ENCODE measurements at regions not wholly inside any gene's neighbourhood (a gene's known extent, or its start where the extent isn't known, plus 50 kb on each side); places are given as distances from the start of the nearest gene placed in this dataset.

DNA sequence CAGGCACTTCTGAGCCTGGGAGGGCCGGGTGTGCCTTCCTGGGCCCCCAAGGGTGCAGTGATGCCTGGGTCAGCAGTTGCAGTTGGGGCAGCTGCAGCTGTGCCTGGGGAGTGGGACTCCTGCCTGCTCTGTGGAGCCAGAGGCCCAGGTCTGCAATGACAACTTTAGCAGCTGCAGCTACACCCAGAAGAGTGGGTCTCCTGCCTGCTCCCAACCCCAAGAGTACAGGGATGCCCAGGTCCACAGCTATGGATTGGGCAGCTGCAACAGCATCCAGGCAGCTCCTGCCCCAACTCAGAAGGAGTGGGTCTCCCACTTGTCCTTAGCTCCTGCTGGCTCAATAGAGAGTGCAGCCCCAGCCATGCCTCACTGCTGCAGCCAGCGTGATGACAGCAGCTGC is 73.0 kb upstream of the ST3GAL5 start:
- POLR2A ChIA-PET: no interaction called here
- Mint-ChIP-seq H3K27me3 (ENCODE audit: insufficient read depth, unreplicated experiment) (peaks cover 3% of the 10 kb centered on the region), H3K9me3 (ENCODE audit: unreplicated experiment) (peaks cover 23% of the 10 kb centered on the region), H3K4me1 (ENCODE audit: low read depth, unreplicated experiment) (no peaks in the 10 kb centered on the region), H3K4me3 (ENCODE audit: unreplicated experiment) (no peak overlapping the region), H3K36me3 (ENCODE audit: insufficient read depth, unreplicated experiment) (no peaks in the 10 kb centered on the region), H3K27ac (ENCODE audit: unreplicated experiment) (no peak overlapping the region)
- no TSS peak for BruUV-seq (replicated peaks)
- CTCF ChIA-PET: no interaction called here
- intact Hi-C loops (cut with micrococcal nuclease; ENCODE audit: unreplicated experiment): no loop called here
- no peaks in the 10 kb centered on the region for H3K36me3 ChIP-seq (ENCODE audit: control insufficient read depth, insufficient read depth, low read length)
- no peaks in the 10 kb centered on the region for H3K27me3 ChIP-seq (replicated peaks; ENCODE audit: control insufficient read depth, insufficient read depth, low read length)
- no peaks in the 10 kb centered on the region for H3K4me1 ChIP-seq
- DNase-seq: no peak
- H3K4me3 ChIP-seq (ENCODE audit: low read depth, low read length): no peak overlapping the region
- TF ChIP-seq, protein P1, sequence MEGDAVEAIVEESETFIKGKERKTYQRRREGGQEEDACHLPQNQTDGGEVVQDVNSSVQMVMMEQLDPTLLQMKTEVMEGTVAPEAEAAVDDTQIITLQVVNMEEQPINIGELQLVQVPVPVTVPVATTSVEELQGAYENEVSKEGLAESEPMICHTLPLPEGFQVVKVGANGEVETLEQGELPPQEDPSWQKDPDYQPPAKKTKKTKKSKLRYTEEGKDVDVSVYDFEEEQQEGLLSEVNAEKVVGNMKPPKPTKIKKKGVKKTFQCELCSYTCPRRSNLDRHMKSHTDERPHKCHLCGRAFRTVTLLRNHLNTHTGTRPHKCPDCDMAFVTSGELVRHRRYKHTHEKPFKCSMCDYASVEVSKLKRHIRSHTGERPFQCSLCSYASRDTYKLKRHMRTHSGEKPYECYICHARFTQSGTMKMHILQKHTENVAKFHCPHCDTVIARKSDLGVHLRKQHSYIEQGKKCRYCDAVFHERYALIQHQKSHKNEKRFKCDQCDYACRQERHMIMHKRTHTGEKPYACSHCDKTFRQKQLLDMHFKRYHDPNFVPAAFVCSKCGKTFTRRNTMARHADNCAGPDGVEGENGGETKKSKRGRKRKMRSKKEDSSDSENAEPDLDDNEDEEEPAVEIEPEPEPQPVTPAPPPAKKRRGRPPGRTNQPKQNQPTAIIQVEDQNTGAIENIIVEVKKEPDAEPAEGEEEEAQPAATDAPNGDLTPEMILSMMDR (IDR thresholded peaks at IDR 0.05; ENCODE audit: insufficient read depth in 1 of 2, low read depth in 1 of 2, low read length in 1 of 2, severe bottlenecking in 1 of 2, unreplicated experiment in 1 of 2): no peak
- H3K9me3 ChIP-seq: peaks cover 27% of the 10 kb centered on the region

DNA sequence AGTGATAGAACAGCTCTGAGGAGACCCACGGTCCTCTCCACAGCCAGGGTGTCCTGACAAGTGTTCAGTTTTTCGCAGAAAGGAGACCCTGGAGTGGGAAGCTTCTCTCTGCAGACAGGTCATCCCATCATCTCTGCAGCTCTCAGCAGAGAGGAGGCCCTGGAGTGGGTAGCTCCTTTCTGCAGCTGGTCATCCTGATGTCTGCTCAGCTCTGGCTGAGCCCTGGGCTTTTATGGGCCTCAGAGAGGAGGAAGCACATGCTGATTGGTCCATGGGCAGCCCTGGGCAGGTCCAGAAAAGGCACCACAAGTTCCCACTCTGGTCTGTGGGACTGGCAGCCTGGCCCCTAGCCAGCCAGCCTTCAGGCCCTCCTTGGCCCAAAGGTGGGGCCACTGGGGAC is 72.3 kb upstream of the ST3GAL5 start:
- BruUV-seq (replicated peaks): no TSS peak
- H3K27me3 ChIP-seq (replicated peaks; ENCODE audit: control insufficient read depth, insufficient read depth, low read length): no peaks in the 10 kb centered on the region
- CTCF ChIA-PET: no interaction called here
- H3K4me3 ChIP-seq (ENCODE audit: low read depth, low read length): no peak overlapping the region
- Mint-ChIP-seq H3K27me3 (ENCODE audit: insufficient read depth, unreplicated experiment) (peaks cover 3% of the 10 kb centered on the region), H3K4me3 (ENCODE audit: unreplicated experiment) (no peak overlapping the region), H3K4me1 (ENCODE audit: low read depth, unreplicated experiment) (no peaks in the 10 kb centered on the region), H3K9me3 (ENCODE audit: unreplicated experiment) (peaks cover 23% of the 10 kb centered on the region), H3K36me3 (ENCODE audit: insufficient read depth, unreplicated experiment) (no peaks in the 10 kb centered on the region), H3K27ac (ENCODE audit: unreplicated experiment) (no peak overlapping the region)
- TF ChIP-seq, protein P1 (IDR thresholded peaks at IDR 0.05; ENCODE audit: insufficient read depth in 1 of 2, low read depth in 1 of 2, low read length in 1 of 2, severe bottlenecking in 1 of 2, unreplicated experiment in 1 of 2): no peak
- intact Hi-C loops (cut with micrococcal nuclease; ENCODE audit: unreplicated experiment): no loop called here
- peaks cover 27% of the 10 kb centered on the region for H3K9me3 ChIP-seq
- POLR2A ChIA-PET: no interaction called here
- no peaks in the 10 kb centered on the region for H3K4me1 ChIP-seq
- H3K36me3 ChIP-seq (ENCODE audit: control insufficient read depth, insufficient read depth, low read length): no peaks in the 10 kb centered on the region
- DNase-seq: no peak

DNA sequence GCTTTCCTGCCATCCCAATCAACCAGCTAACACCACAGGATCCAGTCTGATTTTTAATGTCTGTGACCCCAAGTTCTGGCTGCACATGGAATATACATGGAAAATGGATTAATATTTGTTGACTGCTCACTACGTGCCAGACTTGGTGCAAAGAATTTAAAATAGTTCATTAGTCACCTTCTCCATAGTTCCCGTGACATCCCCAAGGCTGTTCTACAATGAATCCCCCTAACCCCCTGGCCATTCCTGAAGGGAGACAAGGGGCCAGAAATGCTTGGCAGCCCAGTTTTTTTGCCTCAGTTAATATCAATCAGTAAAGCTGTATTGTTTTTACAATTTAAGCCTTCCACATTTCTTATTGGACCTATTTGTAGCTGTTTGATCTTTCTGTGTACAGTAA is 71.0 kb upstream of the ST3GAL5 start:
- Mint-ChIP-seq H3K36me3 (ENCODE audit: insufficient read depth, unreplicated experiment) (no peaks in the 10 kb centered on the region), H3K9me3 (ENCODE audit: unreplicated experiment) (peaks cover 18% of the 10 kb centered on the region), H3K4me3 (ENCODE audit: unreplicated experiment) (no peak overlapping the region), H3K27ac (ENCODE audit: unreplicated experiment) (no peak overlapping the region), H3K27me3 (ENCODE audit: insufficient read depth, unreplicated experiment) (no peaks in the 10 kb centered on the region), H3K4me1 (ENCODE audit: low read depth, unreplicated experiment) (peaks cover 4% of the 10 kb centered on the region)
- Histone ChIP-seq H3K27me3 (replicated peaks; ENCODE audit: control insufficient read depth, insufficient read depth, low read length) (no peaks in the 10 kb centered on the region), H3K9me3 (peaks cover 24% of the 10 kb centered on the region), H3K36me3 (ENCODE audit: control insufficient read depth, insufficient read depth, low read length) (no peaks in the 10 kb centered on the region), H3K4me1 (peaks cover 3% of the 10 kb centered on the region), H3K4me3 (ENCODE audit: low read depth, low read length) (no peak overlapping the region)
- no TSS peak for BruUV-seq (replicated peaks)
- DNase-seq: no peak
- TF ChIP-seq, protein P1 (IDR thresholded peaks at IDR 0.05; ENCODE audit: insufficient read depth in 1 of 2, low read depth in 1 of 2, low read length in 1 of 2, severe bottlenecking in 1 of 2, unreplicated experiment in 1 of 2): no peak
- POLR2A ChIA-PET: no interaction called here
- CTCF ChIA-PET: no interaction called here
- intact Hi-C loops (cut with micrococcal nuclease; ENCODE audit: unreplicated experiment): no loop called here

Measured in Caco-2 (cell line).